ENCODE measurements at regions not wholly inside any gene's neighbourhood (a gene's known extent, or its start where the extent isn't known, plus 50 kb on each side); places are given as distances from the start of the nearest gene placed in this dataset.

- Mint-ChIP-seq H3K4me3 (no peak overlapping the region), H3K4me1 (peaks cover 8 to 17% of the 10 kb centered on the region in 2 experiments), H3K27me3 (ENCODE audit: low read depth) (no peaks in the 10 kb centered on the region; the same call in 1 of the 2 replicates), H3K36me3 (ENCODE audit: insufficient read depth in 1 of 3, low read depth in 3 of 3) (no peaks in the 10 kb centered on the region), H3K27ac (no peak overlapping the region), H3K9me3 (no peaks in the 10 kb centered on the region)
- no peaks in the 10 kb centered on the region for H3K79me1 ChIP-seq (ENCODE audit: insufficient read depth, low read depth, low read length, poor library complexity, severe bottlenecking)
- no peak overlapping the region for H3K4me2 ChIP-seq (ENCODE audit: insufficient read depth, insufficient read length, low read length)
- H2AK5ac ChIP-seq (ENCODE audit: insufficient read length, low read length), result no peak overlapping the region
- no peak overlapping the region for H3K27ac ChIP-seq (ENCODE audit: insufficient read length, low read depth, low read length)
- H3K18ac ChIP-seq (ENCODE audit: insufficient read length, low read depth, low read length), result no peak overlapping the region
- no peak overlapping the region for H3K4ac ChIP-seq (ENCODE audit: low read depth, low read length)
- H2BK120ac ChIP-seq (ENCODE audit: low read depth, low read length, poor library complexity, severe bottlenecking), result no peak overlapping the region
- no peak overlapping the region for H4K8ac ChIP-seq (replicated peaks; ENCODE audit: insufficient read length, low read depth, low read length)
- no peak for DNase-seq
- no peak overlapping the region for H2BK5ac ChIP-seq (ENCODE audit: insufficient read length, low read length)
- no peak overlapping the region for H2BK15ac ChIP-seq (ENCODE audit: low read depth, low read length)
- no peak overlapping the region for H3K56ac ChIP-seq (ENCODE audit: insufficient read length, low read depth, low read length)
- no CpG with 5 or more reads among the region's 1 CpG for WGBS (ENCODE audit: extremely low coverage, insufficient read length, low lambda C conversion rate)
- H2BK12ac ChIP-seq (ENCODE audit: insufficient read length, low read depth, low read length), result no peak overlapping the region
- TF ChIP-seq CTCF (conservative IDR thresholded peaks at IDR 0.05), result no peak
- no peak overlapping the region for H3K9ac ChIP-seq (ENCODE audit: extremely low read depth, insufficient read length, low read length)
- H2AFZ ChIP-seq (ENCODE audit: low read length), result no peak overlapping the region
- no peak overlapping the region for H3K23ac ChIP-seq (ENCODE audit: insufficient read length, low read depth, low read length)
- H3K4me1 ChIP-seq (ENCODE audit: insufficient read depth, low read length), result no peaks in the 10 kb centered on the region
- H2BK20ac ChIP-seq (ENCODE audit: low read depth, low read length, poor library complexity, severe bottlenecking), result no peak overlapping the region
- H3K9me3 ChIP-seq (ENCODE audit: control insufficient read depth, low read depth, low read length), result no peaks in the 10 kb centered on the region
- H3T11ph ChIP-seq (ENCODE audit: low read length), result no peak overlapping the region
- no peak overlapping the region for H4K91ac ChIP-seq (ENCODE audit: insufficient read length, low read depth, low read length)
- H4K20me1 ChIP-seq (ENCODE audit: control insufficient read depth, insufficient read depth, insufficient read length), result no peaks in the 10 kb centered on the region
- H3K14ac ChIP-seq (ENCODE audit: insufficient read depth, low read length), result no peak overlapping the region
- H3K27me3 ChIP-seq (ENCODE audit: insufficient read depth, low read length), result no peaks in the 10 kb centered on the region
- no peaks in the 10 kb centered on the region for H3K23me2 ChIP-seq (ENCODE audit: insufficient read length, low read depth, low read length, poor library complexity, severe bottlenecking)
- H4K5ac ChIP-seq (ENCODE audit: insufficient read length, low read depth, low read length), result no peak overlapping the region
- no peaks in the 10 kb centered on the region for H3K79me2 ChIP-seq (ENCODE audit: insufficient read depth, low read length)
These were observed 98.8 kb upstream of the LMNTD1 start for GRCh38 chr12:25651931-25652330.
